H1 (cell line): ENCODE measurements at regions not wholly inside any gene's neighbourhood (a gene's known extent, or its start where the extent isn't known, plus 50 kb on each side); places are given as distances from the start of the nearest gene placed in this dataset.

Experiments used
- NRF1 ChIP-seq: IDR thresholded peaks from 2 replicates; pipeline ENCODE4 v1.6.1; 2011; ENCODE audit warnings: mild to moderate bottlenecking, low read depth, low read length, improper control_type of control experiment
- SIX5 ChIP-seq: IDR thresholded peaks from 2 replicates; pipeline ENCODE4 v1.6.1; 2011; ENCODE audit warnings: mild to moderate bottlenecking, low read depth, low read length
- SP1 ChIP-seq: IDR thresholded peaks from 2 replicates; pipeline ENCODE4 v1.6.1; 2011; ENCODE audit warnings: low read depth, low read length
- TF ChIP-seq, protein P1 (sequence below), 3 experiments: IDR thresholded peaks; 1 replicate in 2 of 3; 2 replicates in 1 of 3; pipeline versions ENCODE4 v1.5.1 to v1.6.1; 2011; ENCODE audit warnings: low read length in 3 of 3, mild to moderate bottlenecking in 3 of 3, inconsistent platforms in 2 of 3, low read depth in 1 of 3, moderate library complexity in 1 of 3; ENCODE audit not compliant: insufficient read depth in 1 of 3; ENCODE audit errors: control extremely low read depth in 1 of 3

DNA sequence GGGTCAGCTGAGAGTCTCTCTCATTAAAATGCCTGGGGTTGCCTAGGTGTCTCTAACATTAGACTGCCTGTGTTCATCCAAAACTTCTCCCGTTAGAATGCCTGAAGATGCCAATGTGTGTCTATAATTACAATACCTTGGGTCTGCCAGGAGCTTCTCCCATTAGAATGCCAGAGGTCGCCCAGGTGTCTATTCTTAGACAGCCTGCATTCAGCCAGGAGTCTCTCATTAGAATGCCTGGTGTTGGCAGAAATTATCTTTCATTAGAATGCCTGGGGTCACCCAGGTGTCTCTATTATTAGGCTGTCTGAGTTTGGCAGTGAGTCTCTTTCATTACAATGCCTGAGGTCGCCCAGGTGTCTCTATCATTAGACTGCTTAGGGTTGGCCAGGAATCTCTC is 1560.2 kb downstream of the UQCRFS1 start (continued):
- TF ChIP-seq, protein P1, sequence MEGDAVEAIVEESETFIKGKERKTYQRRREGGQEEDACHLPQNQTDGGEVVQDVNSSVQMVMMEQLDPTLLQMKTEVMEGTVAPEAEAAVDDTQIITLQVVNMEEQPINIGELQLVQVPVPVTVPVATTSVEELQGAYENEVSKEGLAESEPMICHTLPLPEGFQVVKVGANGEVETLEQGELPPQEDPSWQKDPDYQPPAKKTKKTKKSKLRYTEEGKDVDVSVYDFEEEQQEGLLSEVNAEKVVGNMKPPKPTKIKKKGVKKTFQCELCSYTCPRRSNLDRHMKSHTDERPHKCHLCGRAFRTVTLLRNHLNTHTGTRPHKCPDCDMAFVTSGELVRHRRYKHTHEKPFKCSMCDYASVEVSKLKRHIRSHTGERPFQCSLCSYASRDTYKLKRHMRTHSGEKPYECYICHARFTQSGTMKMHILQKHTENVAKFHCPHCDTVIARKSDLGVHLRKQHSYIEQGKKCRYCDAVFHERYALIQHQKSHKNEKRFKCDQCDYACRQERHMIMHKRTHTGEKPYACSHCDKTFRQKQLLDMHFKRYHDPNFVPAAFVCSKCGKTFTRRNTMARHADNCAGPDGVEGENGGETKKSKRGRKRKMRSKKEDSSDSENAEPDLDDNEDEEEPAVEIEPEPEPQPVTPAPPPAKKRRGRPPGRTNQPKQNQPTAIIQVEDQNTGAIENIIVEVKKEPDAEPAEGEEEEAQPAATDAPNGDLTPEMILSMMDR (IDR thresholded peaks at IDR 0.05; ENCODE audit: control extremely low read depth in 1 of 3, insufficient read depth in 1 of 3, low read depth in 1 of 3, low read length in 3 of 3), result no peak
- TF ChIP-seq SIX5 (no peak), NRF1 (no peak), SP1 (no peak)
